ENCODE measurements at regions not wholly inside any gene's neighbourhood (a gene's known extent, or its start where the extent isn't known, plus 50 kb on each side); places are given as distances from the start of the nearest gene placed in this dataset.

GRCh38 chr3:148493631-148494030 is 204.1 kb upstream of the AGTR1 start:
- no peak overlapping the region for H3K4me3 ChIP-seq (ENCODE audit: low read depth, low read length)
- DNase-seq (ENCODE audit: low read depth) = no peak
- TF ChIP-seq CTCF (IDR thresholded peaks at IDR 0.05; ENCODE audit: insufficient read depth, low read depth, low read length, missing control alignments) = no peak

GRCh38 chr3:148494451-148494850 is 203.3 kb upstream of the AGTR1 start:
- no peak for DNase-seq (ENCODE audit: low read depth)
- no peak for TF ChIP-seq CTCF (IDR thresholded peaks at IDR 0.05; ENCODE audit: insufficient read depth, low read depth, low read length, missing control alignments)
- H3K4me3 ChIP-seq (ENCODE audit: low read depth, low read length) = no peak overlapping the region

GRCh38 chr3:148500881-148501280 is 196.8 kb upstream of the AGTR1 start:
- DNase-seq (ENCODE audit: low read depth) = no peak
- no peak overlapping the region for H3K4me3 ChIP-seq (ENCODE audit: low read depth, low read length)
- TF ChIP-seq CTCF (IDR thresholded peaks at IDR 0.05; ENCODE audit: insufficient read depth, low read depth, low read length, missing control alignments) = no peak

- no peak overlapping the region for H3K4me3 ChIP-seq (ENCODE audit: low read depth, low read length)
- no peak for TF ChIP-seq CTCF (IDR thresholded peaks at IDR 0.05; ENCODE audit: insufficient read depth, low read depth, low read length, missing control alignments)
- no peak for DNase-seq (ENCODE audit: low read depth)
Observed at GRCh38 chr3:148510116-148510515, 187.6 kb upstream of the AGTR1 start.

GRCh38 chr3:148510561-148510960 is 187.1 kb upstream of the AGTR1 start:
- no peak for DNase-seq (ENCODE audit: low read depth)
- no peak overlapping the region for H3K4me3 ChIP-seq (ENCODE audit: low read depth, low read length)
- TF ChIP-seq CTCF (IDR thresholded peaks at IDR 0.05; ENCODE audit: insufficient read depth, low read depth, low read length, missing control alignments) = no peak

GRCh38 chr3:148512648-148513047 is 185.1 kb upstream of the AGTR1 start:
- no peak for TF ChIP-seq CTCF (IDR thresholded peaks at IDR 0.05; ENCODE audit: insufficient read depth, low read depth, low read length, missing control alignments)
- no peak for DNase-seq (ENCODE audit: low read depth)
- H3K4me3 ChIP-seq (ENCODE audit: low read depth, low read length) = no peak overlapping the region

GRCh38 chr3:148513096-148513543 is 184.6 kb upstream of the AGTR1 start:
- DNase-seq (ENCODE audit: low read depth) = no peak
- no peak overlapping the region for H3K4me3 ChIP-seq (ENCODE audit: low read depth, low read length)
- no peak for TF ChIP-seq CTCF (IDR thresholded peaks at IDR 0.05; ENCODE audit: insufficient read depth, low read depth, low read length, missing control alignments)

Measured in GM12865 (cell line).